ENCODE measurements at regions not wholly inside any gene's neighbourhood (a gene's known extent, or its start where the extent isn't known, plus 50 kb on each side); places are given as distances from the start of the nearest gene placed in this dataset.
"Not testable (repeated sequence)": the region's sequence is repeated elsewhere in the genome, so short reads cannot be mapped to it uniquely, and the experiment has no call there.

DNA sequence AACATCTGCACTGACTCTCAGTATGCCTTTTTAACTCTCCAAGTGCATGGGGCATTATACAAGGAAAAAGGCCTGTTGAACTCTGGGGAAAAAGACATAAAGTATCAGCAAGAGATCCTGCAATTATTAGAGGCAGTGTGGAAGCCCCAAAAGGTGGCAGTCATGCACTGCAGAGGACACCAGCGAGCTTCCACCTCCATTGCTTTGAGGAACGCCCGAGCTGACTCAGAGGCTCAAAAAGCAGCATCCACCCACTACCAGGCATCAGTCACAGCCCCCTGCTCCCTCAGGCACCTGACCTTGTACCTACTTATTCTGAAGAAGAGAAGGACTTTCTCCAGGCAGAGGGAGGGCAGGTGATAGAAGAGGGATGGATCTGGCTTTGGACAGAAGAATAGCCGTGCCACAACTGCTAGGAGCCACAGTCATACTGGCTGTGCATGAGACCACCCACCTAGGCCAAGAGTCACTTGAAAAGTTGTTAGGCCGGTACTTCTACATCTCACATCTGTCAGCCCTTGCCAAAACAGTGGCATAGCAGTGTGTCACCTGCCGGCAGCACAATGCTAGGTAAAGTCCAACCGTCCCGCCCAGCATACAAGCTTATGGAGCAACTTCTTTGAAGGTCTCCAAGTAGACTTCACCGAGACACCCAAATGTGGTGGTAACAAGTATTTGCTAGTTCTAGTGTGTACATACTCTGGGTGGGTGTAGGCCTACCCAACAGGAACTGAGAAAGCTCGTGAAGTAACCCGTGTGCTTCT, 439.1 kb upstream of the CA10 start:
- TF ChIP-seq, protein P1, sequence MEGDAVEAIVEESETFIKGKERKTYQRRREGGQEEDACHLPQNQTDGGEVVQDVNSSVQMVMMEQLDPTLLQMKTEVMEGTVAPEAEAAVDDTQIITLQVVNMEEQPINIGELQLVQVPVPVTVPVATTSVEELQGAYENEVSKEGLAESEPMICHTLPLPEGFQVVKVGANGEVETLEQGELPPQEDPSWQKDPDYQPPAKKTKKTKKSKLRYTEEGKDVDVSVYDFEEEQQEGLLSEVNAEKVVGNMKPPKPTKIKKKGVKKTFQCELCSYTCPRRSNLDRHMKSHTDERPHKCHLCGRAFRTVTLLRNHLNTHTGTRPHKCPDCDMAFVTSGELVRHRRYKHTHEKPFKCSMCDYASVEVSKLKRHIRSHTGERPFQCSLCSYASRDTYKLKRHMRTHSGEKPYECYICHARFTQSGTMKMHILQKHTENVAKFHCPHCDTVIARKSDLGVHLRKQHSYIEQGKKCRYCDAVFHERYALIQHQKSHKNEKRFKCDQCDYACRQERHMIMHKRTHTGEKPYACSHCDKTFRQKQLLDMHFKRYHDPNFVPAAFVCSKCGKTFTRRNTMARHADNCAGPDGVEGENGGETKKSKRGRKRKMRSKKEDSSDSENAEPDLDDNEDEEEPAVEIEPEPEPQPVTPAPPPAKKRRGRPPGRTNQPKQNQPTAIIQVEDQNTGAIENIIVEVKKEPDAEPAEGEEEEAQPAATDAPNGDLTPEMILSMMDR (IDR thresholded peaks at IDR 0.05), result not testable (repeated sequence)
- not testable (repeated sequence) for TF ChIP-seq POLR2A (IDR thresholded peaks at IDR 0.05)
